ENCODE measurements at regions not wholly inside any gene's neighbourhood (a gene's known extent, or its start where the extent isn't known, plus 50 kb on each side); places are given as distances from the start of the nearest gene placed in this dataset.

DNA sequence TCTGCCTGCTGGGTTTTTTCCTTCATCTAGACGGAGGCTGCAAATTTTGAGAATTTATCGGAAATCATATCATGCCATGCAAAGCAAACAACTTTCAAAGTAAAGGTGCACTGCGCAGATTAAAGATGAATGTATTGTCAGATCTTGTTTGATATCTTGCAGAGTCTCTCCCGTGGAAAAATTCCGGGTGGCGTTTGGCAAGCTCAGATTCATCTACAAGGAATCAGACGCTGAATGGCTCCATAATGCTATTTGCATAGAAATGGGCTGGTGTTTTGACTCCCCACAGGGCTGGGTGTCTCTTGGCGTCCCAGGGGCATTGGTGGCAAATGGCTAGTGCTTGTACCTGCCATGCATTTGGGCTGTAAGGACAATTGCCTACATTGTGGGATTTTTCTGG lies 274.0 kb downstream of the VRK1 start:
- TF ChIP-seq POLR2AphosphoS5 (IDR thresholded peaks at IDR 0.05) (no peak), CTCF (IDR thresholded peaks at IDR 0.05) (no peak), POLR2A (IDR thresholded peaks at IDR 0.05) (no peak)

Data from breast epithelium (tissue), 3 donors.